K562 (cell line): ENCODE measurements at regions not wholly inside any gene's neighbourhood (a gene's known extent, or its start where the extent isn't known, plus 50 kb on each side); places are given as distances from the start of the nearest gene placed in this dataset.
A peak's percentile ranks its signal among the peaks of the same experiment; 100 is the strongest.

ENCODE experiments used
- ARID1B ChIP-seq: fragments of 450-650 bp; IDR thresholded peaks from 2 replicates; pipeline ENCODE4 v1.6.1; 2016; ENCODE audit warnings: antibody characterized with exemption, mild to moderate bottlenecking, inconsistent platforms
- BACH1 ChIP-seq: fragments of 200-800 bp; sonication (Bioruptor generic); IDR thresholded peaks from 2 replicates; pipeline ENCODE4 v1.6.1; 2016; ENCODE audit warnings: missing genetic modification characterization, missing compliant biosample characterization
- POU5F1 ChIP-seq: fragments of 150-350 bp; IDR thresholded peaks from 2 replicates; pipeline ENCODE4 v1.6.1; 2014; ENCODE audit warnings: borderline replicate concordance, low read length, low read depth, mild to moderate bottlenecking; ENCODE audit not compliant: partially characterized antibody
- SMARCA4 ChIP-seq: fragments of 450-650 bp; IDR thresholded peaks from 2 replicates; pipeline ENCODE4 v1.6.1; 2016
- ZFP1 ChIP-seq: fragments of 450-650 bp; formaldehyde crosslinking; IDR thresholded peaks from 2 replicates; pipeline ENCODE4 v1.4.0; 2020; ENCODE audit warnings: mild to moderate bottlenecking, mixed read lengths
- ZSCAN32 ChIP-seq: fragments of 450-650 bp; formaldehyde crosslinking; IDR thresholded peaks from 2 replicates; pipeline ENCODE4 v1.4.0; 2020; ENCODE audit warnings: mild to moderate bottlenecking, moderate library complexity
- TF ChIP-seq, protein P1 (sequence below): fragments of 450-650 bp; IDR thresholded peaks from 2 replicates; pipeline ENCODE4 v1.6.1; 2016; ENCODE audit warnings: mild to moderate bottlenecking, moderate library complexity
- TF ChIP-seq, protein P2 (sequence below): sonication (generic); formaldehyde crosslinking; IDR thresholded peaks from 2 replicates; pipeline ENCODE4 v1.8.1; 2022; ENCODE audit warnings: missing genetic modification reagents
- TF ChIP-seq, protein P3 (sequence below): fragments of 450-650 bp; IDR thresholded peaks from 2 replicates; pipeline ENCODE4 v1.6.1; 2018; ENCODE audit warnings: mild to moderate bottlenecking, low read depth; ENCODE audit not compliant: partially characterized antibody
- TF ChIP-seq, protein P4 (sequence below): fragments of 200-800 bp; sonication (Bioruptor generic); IDR thresholded peaks from 2 replicates; pipeline ENCODE4 v1.6.1; 2017; ENCODE audit warnings: missing genetic modification characterization, missing compliant biosample characterization

DNA sequence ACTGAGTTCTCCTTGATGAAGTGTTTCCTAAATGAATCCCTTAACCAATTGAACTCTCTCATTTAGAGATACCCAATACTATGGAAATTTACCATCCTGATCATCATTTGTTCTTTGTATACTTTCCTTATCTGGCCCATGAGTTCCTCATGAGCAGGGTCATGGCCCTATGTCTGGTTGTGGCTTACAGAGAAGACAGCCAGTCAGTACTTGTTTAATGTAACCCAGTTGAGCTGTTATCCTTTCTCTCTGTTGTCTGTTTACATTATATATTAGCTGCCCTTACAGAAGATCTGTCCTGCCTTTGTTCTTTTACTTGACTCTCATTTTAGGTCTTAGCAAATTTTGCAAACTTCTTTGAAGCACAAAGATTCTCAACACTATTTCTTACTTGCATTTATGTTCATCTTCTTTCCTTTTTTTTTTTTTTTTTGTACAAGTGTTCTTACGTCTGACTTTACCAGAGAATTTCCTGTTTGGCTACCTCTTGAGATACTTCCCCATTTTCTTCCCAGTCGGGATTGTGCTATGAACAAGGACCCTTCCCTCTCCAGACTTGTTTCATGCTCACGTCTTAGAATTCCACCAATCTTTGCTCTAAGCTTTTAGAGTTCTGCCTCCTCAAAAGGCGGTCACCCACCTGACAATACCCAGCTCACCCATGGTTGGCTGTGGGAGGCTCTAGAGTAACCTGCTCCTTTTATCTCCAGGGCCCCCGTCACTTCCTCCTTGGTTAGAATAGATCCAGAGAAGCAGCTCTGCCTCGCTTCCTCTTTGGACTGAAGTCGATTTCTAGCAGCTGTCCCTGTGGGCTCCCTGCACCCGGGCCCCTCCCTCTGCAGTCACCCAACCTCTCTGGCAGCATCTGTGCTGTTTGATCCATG, 53.6 kb upstream of the RUNX1 start (continued):
- TF ChIP-seq, protein P1, sequence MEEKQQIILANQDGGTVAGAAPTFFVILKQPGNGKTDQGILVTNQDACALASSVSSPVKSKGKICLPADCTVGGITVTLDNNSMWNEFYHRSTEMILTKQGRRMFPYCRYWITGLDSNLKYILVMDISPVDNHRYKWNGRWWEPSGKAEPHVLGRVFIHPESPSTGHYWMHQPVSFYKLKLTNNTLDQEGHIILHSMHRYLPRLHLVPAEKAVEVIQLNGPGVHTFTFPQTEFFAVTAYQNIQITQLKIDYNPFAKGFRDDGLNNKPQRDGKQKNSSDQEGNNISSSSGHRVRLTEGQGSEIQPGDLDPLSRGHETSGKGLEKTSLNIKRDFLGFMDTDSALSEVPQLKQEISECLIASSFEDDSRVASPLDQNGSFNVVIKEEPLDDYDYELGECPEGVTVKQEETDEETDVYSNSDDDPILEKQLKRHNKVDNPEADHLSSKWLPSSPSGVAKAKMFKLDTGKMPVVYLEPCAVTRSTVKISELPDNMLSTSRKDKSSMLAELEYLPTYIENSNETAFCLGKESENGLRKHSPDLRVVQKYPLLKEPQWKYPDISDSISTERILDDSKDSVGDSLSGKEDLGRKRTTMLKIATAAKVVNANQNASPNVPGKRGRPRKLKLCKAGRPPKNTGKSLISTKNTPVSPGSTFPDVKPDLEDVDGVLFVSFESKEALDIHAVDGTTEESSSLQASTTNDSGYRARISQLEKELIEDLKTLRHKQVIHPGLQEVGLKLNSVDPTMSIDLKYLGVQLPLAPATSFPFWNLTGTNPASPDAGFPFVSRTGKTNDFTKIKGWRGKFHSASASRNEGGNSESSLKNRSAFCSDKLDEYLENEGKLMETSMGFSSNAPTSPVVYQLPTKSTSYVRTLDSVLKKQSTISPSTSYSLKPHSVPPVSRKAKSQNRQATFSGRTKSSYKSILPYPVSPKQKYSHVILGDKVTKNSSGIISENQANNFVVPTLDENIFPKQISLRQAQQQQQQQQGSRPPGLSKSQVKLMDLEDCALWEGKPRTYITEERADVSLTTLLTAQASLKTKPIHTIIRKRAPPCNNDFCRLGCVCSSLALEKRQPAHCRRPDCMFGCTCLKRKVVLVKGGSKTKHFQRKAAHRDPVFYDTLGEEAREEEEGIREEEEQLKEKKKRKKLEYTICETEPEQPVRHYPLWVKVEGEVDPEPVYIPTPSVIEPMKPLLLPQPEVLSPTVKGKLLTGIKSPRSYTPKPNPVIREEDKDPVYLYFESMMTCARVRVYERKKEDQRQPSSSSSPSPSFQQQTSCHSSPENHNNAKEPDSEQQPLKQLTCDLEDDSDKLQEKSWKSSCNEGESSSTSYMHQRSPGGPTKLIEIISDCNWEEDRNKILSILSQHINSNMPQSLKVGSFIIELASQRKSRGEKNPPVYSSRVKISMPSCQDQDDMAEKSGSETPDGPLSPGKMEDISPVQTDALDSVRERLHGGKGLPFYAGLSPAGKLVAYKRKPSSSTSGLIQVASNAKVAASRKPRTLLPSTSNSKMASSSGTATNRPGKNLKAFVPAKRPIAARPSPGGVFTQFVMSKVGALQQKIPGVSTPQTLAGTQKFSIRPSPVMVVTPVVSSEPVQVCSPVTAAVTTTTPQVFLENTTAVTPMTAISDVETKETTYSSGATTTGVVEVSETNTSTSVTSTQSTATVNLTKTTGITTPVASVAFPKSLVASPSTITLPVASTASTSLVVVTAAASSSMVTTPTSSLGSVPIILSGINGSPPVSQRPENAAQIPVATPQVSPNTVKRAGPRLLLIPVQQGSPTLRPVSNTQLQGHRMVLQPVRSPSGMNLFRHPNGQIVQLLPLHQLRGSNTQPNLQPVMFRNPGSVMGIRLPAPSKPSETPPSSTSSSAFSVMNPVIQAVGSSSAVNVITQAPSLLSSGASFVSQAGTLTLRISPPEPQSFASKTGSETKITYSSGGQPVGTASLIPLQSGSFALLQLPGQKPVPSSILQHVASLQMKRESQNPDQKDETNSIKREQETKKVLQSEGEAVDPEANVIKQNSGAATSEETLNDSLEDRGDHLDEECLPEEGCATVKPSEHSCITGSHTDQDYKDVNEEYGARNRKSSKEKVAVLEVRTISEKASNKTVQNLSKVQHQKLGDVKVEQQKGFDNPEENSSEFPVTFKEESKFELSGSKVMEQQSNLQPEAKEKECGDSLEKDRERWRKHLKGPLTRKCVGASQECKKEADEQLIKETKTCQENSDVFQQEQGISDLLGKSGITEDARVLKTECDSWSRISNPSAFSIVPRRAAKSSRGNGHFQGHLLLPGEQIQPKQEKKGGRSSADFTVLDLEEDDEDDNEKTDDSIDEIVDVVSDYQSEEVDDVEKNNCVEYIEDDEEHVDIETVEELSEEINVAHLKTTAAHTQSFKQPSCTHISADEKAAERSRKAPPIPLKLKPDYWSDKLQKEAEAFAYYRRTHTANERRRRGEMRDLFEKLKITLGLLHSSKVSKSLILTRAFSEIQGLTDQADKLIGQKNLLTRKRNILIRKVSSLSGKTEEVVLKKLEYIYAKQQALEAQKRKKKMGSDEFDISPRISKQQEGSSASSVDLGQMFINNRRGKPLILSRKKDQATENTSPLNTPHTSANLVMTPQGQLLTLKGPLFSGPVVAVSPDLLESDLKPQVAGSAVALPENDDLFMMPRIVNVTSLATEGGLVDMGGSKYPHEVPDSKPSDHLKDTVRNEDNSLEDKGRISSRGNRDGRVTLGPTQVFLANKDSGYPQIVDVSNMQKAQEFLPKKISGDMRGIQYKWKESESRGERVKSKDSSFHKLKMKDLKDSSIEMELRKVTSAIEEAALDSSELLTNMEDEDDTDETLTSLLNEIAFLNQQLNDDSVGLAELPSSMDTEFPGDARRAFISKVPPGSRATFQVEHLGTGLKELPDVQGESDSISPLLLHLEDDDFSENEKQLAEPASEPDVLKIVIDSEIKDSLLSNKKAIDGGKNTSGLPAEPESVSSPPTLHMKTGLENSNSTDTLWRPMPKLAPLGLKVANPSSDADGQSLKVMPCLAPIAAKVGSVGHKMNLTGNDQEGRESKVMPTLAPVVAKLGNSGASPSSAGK, result 0 out of 2 replicates have a peak, but pooled peaks have one; percentile 41
- 0 out of 2 replicates have a peak, but pooled peaks have one; percentile 6 for TF ChIP-seq BACH1 (tag)
- TF ChIP-seq, protein P2, sequence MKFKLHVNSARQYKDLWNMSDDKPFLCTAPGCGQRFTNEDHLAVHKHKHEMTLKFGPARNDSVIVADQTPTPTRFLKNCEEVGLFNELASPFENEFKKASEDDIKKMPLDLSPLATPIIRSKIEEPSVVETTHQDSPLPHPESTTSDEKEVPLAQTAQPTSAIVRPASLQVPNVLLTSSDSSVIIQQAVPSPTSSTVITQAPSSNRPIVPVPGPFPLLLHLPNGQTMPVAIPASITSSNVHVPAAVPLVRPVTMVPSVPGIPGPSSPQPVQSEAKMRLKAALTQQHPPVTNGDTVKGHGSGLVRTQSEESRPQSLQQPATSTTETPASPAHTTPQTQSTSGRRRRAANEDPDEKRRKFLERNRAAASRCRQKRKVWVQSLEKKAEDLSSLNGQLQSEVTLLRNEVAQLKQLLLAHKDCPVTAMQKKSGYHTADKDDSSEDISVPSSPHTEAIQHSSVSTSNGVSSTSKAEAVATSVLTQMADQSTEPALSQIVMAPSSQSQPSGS (CRISPR knock-in tag), result no peak
- peak; percentile 18; the same call in 1 of the 2 replicates for TF ChIP-seq ARID1B
- 0 out of 2 replicates have a peak, but pooled peaks have one; percentile 20 for TF ChIP-seq SMARCA4
- TF ChIP-seq POU5F1, result no peak
- TF ChIP-seq, protein P3, sequence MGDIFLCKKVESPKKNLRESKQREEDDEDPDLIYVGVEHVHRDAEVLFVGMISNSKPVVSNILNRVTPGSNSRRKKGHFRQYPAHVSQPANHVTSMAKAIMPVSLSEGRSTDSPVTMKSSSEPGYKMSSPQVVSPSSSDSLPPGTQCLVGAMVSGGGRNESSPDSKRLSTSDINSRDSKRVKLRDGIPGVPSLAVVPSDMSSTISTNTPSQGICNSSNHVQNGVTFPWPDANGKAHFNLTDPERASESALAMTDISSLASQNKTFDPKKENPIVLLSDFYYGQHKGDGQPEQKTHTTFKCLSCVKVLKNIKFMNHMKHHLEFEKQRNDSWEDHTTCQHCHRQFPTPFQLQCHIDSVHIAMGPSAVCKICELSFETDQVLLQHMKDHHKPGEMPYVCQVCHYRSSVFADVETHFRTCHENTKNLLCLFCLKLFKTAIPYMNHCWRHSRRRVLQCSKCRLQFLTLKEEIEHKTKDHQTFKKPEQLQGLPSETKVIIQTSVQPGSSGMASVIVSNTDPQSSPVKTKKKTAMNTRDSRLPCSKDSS, result no peak
- TF ChIP-seq, protein P4, sequence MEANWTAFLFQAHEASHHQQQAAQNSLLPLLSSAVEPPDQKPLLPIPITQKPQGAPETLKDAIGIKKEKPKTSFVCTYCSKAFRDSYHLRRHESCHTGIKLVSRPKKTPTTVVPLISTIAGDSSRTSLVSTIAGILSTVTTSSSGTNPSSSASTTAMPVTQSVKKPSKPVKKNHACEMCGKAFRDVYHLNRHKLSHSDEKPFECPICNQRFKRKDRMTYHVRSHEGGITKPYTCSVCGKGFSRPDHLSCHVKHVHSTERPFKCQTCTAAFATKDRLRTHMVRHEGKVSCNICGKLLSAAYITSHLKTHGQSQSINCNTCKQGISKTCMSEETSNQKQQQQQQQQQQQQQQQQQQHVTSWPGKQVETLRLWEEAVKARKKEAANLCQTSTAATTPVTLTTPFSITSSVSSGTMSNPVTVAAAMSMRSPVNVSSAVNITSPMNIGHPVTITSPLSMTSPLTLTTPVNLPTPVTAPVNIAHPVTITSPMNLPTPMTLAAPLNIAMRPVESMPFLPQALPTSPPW, result peak; percentile 69
- TF ChIP-seq ZSCAN32 (CRISPR knock-in tag), result no peak
- no peak for TF ChIP-seq ZFP1 (CRISPR knock-in tag)
